Embryonic facial prominence (tissue), 1 donor: ENCODE measurements at regions not wholly inside any gene's neighbourhood (a gene's known extent, or its start where the extent isn't known, plus 50 kb on each side); places are given as distances from the start of the nearest gene placed in this dataset.

ENCODE experiments used
- DNase-seq: peaks from one replicate; pipeline ENCODE4 v3.0.0-alpha.2; 2016; ENCODE audit errors: extremely low spot score

DNA sequence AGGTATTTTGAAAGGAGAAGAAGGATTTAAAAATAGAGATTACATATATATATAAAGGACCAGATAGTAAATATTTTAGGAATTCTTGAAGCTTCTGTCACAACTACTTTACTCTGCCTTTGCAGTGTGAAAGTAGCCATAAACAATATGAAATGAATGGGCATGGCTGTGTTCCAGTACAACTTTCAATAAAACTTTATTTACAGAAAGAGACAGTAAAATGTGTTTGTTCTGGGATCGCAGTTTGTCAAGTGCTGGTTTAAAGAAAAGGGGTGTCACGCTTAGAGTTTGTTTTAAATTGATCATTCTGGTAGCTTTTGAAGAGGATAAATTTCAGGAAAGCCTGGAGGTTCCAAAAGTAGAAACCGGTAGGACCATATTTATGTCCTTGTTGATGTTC lies 176.1 kb upstream of the HS3ST1 start:
- DNase-seq, result no peak

DNA sequence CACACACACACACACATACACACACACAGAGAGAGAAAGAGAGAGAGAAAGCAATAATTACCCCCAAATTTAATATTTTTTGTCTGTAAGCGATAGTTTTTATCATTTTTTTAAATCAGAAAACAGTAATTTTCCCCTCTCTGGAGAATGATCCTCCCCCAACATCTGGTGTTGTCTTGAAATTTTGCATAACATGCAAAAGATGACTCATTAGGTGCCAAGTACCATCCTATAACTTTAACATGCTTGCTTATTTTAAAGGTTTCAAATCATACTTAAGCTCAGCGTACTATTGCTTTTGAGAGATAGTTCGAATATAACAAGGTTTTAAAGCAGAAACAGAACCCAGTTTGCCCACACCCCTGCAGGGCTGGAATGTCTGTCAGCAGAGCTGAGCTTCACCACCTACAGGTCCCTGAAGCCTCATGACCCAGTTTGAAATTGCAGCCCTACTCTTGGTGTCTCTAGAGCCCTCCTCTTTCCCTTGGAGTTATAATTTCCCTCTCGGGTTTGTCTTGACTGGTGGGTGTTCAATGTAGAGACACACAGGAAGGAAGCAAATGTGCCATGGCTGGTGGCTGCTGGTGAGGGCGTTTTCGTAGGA lies 175.0 kb upstream of the HS3ST1 start:
- no peak for DNase-seq

DNA sequence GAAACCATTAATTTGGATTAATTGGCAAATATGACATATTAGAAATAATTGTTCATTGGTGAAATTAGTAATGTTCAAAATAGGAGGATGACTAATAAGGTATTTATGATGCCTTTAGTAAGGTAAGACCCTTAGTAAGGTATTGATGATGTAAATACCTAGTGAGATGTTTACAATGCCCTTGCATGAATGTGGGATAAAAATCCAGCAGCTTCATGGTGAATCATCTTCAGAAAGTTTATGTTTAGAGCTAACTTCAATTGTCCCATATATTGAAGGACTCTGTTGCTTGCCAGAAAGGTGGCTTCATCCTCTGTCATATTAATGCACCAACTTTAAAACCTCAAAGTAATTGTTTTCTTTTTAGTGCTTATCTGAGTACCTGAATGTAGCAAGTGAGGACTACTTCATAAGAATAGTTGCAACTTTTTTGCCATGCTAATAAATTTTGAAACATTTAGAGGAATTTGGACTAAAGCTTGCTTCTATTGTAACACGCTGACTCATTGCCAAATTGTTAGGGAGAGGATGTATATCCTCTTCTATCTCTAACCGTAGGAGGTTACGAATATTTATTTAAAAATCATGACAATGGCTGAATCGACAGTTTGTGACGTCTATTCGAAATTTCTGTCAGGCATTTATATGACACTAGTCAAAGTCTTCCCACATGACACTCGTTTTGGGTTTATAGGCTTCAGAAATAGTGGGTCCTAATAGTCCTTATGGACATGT lies 174.1 kb upstream of the HS3ST1 start:
- no peak for DNase-seq

DNA sequence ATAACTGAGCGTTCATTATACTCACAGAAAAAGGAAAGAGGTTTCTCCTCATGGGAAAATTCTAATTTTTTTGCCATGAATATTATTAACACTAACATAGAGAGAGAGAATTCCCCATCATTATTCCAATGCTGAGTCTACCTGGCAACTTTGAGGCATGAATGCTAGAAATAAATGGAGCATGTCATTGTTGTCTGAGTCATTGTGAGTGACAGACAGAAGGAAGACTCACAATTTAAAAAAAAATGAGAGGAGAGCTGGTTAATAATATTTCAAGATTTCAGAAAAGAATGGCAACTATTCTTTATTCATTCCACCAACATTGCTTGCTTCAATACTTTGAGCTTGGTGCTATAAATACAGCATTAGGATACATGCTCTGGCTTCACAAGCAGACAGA lies 170.4 kb upstream of the HS3ST1 start:
- no peak for DNase-seq

DNA sequence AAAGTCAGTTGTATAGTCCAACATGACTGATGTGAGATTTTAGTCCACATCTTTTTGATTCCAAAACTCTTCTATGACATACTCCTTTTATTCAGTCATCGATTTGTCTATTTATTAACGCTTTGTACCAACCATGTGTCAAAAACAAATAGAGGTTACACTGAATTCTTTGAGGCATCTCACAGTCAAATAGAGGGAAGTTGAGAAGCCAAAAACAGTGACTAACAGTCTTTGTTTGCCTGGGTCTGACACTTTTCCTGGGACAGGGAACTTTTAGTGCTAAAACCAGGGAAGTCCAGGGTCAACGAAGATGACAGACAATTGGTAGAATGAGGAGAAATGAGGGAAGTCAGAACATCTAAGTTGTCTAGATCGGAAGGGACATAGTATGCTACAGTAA lies 169.9 kb upstream of the HS3ST1 start:
- DNase-seq, result no peak

DNA sequence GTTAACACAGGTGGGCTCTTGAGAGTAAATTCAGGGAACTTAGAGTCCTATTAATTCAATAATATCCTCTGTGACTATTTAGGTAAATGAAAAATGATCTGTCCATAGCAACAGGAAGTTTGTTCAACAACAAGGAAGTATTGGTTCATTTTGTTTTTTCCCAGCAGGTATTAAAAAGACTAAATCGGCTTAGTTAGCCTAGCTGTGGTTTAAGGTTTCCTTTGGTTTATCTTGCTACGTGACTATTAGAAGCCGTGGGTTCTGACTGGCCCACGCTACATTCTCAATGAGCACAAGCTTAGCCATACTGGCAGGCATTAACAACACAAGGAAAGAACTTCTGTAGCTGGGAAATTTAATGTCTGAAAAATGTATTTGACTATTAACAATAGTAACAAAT lies 168.8 kb upstream of the HS3ST1 start:
- DNase-seq, result no peak

DNA sequence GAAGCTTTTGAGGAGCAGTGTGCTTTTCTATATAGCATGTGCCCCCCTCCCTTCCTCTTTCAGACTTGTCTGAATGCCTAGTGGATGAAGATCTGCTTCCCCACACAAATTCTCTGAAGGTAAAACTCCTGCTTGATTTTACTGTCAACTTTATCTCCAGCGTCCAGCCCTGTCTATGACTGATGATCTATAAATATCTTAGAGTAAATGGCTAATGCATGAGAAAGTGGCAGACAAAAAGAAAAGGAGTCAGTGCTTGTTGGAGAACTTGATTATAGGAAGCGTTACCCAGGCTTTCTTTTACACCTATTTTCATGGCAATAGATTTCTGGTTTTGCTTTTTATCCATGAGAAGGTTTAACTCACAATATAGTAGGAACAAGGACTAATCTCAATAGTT lies 168.3 kb upstream of the HS3ST1 start:
- DNase-seq, result no peak

DNA sequence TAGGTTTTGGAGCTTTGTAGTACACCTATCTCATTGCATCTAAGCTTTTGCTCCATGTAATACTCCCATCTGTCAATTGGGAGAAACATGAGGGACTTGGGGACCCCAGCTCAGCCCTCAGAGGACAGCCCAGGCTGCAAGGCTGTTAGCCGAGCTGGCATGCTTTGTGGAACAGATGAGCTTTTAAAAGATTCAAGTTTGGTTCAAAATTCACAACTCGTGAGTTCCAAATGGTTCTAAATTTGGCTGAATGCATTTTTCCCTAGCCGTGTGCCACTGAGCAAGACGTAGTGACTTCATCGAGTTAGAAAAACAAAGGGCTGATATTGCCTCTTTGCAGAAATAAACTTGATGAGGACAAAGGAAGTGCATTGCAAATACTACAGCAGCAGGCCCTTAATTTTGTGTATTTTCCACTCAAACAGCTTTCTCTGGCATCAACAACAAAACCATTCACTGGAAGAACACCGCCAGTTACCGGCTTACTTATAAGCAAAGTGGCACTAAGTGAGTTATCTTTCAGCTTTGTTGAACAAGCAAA lies 165.0 kb upstream of the HS3ST1 start:
- no peak for DNase-seq

DNA sequence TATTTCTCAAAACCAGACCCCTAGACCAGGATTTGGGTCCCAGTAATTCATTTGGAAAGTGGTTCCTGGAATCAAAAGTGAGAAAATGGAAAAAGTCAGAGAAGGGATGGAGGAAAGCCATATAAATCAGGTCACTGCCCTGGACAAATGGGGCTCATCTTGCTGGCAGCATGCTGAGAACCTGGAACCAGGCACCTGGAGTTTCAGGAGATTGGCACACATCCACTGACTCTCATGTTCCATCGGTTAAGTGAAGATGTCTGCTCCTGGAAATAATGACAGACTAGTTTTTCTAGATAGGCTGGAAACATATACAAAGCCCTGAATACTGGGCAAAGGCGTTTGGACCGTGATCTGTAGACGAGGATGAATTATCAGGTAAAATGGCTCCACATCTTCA lies 163.6 kb upstream of the HS3ST1 start:
- no peak for DNase-seq

DNA sequence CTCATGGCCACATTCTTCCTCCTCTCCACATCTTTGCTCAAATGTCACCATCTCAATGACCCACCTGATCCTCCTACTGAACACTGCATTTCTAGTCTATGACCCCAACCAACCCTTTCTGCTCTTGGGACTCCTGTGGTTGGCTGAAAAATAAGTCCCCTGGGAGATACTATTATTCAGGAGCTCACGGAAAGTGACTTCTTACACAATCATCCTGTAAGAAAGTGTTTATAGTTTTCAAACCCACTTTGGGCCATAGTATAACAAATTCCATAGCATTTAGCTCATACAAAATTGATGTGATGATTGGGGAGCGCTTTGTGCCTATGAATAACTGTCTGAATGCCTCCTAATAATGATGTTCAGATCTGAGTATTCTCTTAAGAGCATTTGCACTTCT lies 161.4 kb upstream of the HS3ST1 start:
- DNase-seq, result no peak

DNA sequence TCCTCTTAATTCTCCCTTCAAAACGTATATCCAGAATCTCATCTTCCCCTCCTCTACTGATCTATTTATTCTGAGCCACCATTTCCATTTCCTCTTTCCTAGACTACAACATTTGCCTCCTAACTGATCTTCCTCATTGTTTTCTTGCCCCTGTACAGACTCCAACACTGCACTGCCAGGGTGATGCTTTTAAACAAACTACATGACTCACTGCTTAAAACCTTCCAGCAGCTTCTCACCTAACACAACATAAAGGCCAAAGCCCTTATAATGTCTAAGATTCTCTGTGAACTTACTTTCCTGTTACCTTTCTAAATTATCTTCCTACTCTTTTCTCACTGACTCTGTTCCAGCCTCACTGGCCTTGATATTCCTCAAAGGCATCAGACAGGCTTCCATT lies 161.0 kb upstream of the HS3ST1 start:
- no peak for DNase-seq

DNA sequence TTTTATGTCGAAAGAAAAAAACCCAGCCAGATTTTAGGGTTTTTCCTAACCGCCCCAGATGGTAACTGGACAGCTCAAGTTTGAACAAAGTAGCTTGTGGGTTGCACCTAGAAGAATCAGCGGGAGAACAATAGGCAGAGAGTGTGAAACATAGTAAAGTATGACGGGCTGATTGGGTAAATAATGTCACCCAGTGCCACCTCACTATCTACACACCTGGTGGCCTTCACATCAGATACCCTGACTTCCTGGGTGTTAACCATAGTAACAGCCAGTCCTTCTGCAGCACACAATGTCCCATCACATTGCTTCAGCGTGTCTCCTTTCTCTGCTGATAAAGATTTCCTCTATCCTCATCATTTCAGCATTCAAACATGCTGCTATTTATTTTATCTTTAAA lies 159.1 kb upstream of the HS3ST1 start:
- DNase-seq, result no peak

DNA sequence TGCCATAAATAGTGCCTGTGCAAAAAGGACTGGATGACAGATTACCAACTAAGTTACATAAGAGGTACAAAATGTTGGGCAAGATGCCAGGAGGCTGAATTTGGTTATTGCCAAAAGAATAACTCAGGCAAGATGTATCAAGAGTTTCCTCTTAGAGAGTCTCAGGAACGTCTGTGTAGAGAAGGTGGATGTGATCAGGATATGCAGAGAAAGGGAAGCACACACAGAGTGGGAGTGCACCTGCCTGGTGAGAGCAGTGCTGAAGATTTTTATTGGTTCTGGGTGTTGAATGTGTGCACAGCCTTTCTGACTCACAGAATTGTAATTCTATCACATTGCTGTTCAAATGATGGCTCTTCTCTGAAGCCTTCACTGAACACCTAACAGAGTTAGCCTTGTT lies 156.8 kb upstream of the HS3ST1 start:
- DNase-seq, result no peak

DNA sequence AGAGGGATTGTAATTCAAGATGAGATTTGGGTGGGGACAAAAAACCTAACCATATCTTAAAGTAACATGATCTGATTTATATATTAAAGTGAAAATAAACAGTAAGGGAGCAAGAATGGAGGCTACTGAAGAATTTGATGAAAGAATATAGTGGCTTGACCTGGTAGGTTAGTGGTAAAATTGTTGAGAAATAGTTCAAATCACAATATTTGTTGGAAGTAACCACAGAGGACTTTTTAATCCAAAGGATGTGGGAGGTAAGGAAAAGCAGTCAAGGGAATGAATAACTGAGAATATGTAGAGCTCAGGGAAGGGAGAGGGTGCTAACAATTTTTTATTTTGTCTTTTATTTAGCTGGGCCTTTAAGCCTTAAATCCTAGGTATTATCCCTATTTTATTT lies 139.8 kb upstream of the HS3ST1 start:
- DNase-seq, result no peak

DNA sequence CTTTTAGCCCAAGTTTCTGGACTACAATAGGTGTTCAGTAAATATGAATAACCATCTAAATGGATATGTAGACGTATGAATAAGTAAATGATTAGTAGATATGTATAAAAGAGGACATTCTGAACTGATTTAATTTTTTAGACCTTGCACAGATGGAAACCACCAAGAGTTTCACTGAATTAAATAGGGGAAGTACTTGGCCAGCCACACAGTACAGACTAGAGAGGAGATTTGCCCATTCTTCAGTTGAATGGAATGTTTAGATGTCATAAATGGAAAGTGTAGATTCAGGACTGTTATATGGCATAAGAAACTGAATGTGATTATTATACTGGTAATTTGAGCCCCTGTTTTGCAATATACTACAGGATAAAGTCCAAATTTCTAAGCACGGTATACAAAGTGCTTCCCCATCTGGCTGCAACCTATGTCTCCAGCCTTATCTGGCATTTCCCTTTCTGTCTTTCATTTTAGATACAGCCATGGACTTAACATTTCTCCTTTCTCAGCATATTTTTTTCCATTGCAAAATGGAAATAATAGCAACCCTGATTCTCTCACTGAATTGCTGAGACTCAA lies 137.8 kb upstream of the HS3ST1 start:
- DNase-seq, result no peak

DNA sequence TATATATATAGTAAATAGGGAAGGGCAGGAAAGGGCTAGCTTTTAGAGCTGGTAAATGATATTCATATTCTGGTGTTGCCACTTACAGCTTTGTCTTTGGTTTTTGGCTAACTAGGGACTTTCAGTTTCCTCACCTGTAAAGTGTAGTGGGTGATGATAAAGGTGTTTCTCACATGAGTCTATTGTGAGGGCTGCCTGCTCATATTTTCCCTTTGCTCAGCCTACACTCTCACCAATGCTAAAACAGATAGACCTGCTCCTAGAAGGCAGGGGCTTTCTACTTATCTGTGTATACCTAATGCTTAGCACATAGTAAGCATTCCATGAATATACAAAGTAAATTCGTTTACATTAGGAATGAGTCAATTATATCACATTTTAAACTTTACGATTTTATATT lies 137.2 kb upstream of the HS3ST1 start:
- no peak for DNase-seq

DNA sequence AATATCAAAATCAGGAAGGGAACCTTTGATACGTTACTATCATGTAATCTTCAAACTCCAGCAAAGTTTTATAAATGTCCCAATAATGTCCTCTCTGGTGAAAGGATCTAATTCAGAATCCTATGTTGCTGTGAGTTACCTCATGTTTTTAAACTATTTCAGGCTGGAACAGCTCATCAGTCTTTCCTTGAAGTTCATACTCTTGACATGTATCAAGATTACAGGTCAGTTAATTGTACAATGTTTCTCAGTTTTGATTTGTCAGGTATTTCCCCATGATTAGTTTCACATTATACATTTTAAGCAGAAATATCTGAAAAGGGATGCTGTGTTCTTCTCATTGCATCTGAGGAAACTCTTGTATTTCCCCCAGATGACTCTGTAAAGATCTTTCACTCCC lies 136.5 kb upstream of the HS3ST1 start:
- DNase-seq, result no peak

DNA sequence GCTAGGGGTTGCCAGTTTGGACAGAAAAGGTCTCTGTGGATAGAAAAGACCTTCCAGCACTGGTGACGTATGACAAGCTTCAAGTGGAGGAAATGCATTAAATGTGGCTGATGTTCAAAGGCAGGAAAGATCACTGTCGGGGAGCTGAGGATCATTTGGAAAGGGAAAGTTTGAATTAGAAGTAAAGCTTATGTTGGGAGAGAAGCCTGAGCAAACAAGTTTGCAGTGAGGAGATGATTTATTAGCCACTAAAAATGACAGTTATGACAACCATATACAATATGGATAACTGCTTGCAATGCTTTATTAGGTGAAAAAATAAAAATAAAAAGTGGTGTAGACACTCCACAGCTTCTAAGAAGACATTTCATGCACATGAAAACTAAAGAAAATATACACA lies 135.3 kb upstream of the HS3ST1 start:
- DNase-seq, result no peak

DNA sequence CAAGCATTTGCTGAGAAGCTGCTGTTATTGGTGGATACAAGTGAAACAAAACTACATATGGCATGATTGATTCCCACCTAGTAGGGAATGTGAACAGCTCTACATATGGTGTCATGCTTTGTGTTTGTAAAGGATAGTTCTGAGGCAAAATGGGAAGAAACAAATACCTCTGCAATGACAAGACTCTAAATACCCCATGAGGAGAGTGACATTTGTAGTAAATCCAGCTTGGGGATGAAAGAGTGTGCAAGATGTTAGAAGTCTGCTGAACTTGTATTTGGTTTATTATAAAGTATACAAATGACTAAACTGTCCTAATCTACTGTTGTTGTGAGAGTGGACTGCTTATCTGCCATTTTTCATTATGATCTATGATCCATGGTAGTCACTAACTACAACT lies 120.8 kb upstream of the HS3ST1 start:
- no peak for DNase-seq

DNA sequence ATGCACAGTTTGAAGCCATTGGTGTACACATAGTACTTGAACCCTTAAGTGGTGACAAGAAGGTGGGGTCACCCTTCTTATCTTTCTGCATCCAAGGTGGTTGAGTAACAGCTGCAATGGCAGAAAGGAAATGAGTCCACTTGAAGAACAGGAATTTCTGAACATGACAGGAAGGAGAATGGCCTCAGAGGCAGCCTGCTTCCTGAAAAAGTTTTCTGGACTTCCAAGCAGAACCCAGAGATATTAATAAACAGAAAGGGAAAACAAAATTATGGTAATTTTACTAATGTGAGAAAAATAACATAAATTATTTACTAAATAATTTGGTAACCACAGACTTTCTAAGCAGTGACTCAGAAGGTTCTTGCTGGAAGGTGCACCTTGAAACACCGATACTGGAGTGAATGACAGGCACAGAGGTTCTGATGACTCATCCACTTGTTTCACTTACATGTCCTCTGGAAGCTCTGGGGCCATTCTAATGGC lies 119.9 kb upstream of the HS3ST1 start:
- no peak for DNase-seq

DNA sequence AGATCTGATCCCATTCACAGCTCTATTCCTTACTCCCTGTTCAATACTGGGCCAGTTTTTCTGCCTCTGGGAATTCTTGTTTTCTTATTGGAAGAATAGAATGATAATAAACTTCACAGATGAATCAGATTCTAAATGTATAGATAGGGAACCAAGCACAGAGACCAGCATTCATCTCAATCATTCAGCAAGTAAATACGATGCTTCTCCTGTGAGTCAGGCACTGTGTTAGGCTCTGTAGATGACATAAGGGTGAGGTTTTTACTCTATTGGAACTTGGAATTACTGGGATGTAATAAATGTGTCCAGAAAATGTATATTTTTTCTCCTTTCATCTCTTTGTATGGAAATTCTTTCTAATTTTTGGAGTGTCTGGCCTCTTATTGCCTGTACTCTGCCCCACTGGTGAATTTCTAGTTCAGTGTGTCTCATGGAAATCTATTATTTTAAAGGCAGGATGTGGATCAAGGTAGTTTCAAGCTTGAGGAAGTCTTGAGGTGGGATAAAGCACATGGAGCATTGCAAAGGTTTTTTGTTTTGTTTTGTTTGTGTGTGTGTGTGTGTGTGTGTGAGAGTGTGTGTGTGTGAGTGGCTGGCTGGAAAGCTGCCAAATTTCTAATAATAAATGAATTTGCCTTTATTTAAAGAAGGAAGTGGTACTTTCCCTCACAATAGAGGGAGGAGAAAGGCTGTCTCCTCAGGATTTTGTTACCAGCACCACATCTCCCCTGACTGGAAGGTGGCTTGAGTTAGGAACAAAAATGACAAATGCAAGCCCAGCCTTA lies 117.9 kb upstream of the HS3ST1 start:
- DNase-seq, result no peak

DNA sequence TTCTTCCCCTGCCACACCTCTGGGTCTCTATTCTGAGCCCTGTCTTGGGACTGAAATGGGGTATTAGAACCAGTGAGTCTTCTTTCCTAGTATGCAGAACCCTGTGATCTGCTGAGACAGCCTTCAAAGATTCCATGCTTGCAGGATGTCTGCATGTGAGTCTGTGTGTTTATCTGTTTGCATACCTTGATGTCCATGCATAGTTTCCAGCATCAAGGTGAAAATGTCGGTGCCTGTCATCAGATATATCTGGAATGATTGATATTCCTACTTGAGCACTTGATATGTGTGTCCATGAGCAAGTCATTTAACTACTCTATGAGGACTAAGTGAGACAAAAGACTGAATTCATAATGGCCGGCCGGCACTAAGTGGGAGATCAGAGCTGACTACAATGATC lies 117.0 kb upstream of the HS3ST1 start:
- no peak for DNase-seq
